Stimulated activated CD4-positive, alpha-beta T cell treated with anti-CD3 and anti-CD28 coated beads, Interleukin-12 subunit alpha, Interleukin-12 subunit beta, amount 100 ng/mL, for 24 hours (primary cell): ENCODE measurements at regions not wholly inside any gene's neighbourhood (a gene's known extent, or its start where the extent isn't known, plus 50 kb on each side); places are given as distances from the start of the nearest gene placed in this dataset.

ENCODE experiments used
- DNase-seq, 2 experiments: peaks; one replicate each; pipeline ENCODE4 v3.0.0-alpha.2; 2020; ENCODE audit warnings: low read depth in 2 of 2

DNA sequence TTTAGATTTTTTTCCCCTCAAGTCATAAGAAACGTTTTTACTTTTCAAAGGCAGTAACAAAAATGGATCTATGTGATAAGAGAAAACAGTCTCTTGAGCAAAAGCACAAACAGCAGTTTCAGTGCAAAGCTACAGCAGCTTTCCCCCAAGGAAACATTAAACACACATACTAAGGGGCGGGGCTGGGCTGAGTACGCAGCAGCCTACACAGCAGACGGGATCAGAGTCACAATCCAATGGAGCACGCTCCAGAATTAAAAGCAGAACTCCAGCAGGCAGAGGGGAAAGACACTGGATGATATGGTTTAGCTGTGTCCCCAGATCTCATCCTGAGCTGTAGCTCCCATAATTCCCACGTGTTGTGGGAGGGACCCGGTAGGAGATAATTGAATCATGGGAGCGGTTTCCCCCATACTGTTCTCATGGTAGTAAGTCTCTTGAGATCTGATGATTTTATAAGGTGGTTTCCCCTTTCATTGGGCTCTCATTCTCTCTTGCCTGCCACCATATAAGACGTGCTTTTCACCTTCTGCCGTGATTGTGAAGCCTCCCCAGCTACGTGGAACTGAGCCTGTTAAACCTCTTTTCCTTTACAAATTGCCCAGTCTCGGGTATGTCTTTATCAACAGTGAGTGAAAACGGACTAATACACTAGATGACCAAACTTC lies 116.2 kb upstream of the SLCO3A1 start:
- DNase-seq = no peak

DNA sequence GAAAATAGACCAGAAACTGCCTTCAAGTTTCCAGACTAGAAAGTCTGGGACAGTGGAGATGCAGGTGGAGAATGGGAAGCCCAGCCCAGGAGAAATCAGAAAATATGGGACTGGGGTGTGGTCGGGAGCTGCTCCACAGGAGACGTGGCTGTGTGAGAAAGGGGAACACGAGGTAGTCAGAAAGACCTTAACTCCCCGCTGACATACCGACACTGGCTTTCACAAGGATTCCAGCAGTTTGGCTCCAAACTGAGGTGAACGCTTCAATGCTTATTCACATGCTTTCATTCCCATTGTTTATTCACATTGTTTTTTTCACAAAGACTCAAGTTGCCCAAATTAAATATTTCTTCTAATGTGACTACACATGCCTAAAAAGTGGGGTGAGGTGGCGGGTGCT lies 111.5 kb upstream of the SLCO3A1 start:
- no peak for DNase-seq

DNA sequence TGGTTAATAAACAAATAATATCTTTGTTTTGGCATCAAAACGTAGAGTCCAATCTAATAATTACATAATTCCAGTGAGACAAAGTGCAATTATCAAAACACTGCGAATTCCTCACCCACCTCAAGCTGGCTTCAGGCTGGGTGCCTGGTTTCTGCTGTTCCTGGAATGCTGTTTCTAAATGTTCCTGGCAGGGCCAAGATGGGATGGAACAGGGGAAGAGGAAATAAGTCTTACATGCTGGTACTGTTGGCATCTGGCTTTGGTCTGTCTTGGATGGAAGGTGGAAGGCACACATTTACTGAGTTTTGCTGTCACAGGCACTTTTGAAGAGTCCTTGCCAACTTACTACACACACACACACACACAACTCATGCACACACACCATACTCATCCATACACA lies 101.9 kb upstream of the SLCO3A1 start:
- DNase-seq = no peak

DNA sequence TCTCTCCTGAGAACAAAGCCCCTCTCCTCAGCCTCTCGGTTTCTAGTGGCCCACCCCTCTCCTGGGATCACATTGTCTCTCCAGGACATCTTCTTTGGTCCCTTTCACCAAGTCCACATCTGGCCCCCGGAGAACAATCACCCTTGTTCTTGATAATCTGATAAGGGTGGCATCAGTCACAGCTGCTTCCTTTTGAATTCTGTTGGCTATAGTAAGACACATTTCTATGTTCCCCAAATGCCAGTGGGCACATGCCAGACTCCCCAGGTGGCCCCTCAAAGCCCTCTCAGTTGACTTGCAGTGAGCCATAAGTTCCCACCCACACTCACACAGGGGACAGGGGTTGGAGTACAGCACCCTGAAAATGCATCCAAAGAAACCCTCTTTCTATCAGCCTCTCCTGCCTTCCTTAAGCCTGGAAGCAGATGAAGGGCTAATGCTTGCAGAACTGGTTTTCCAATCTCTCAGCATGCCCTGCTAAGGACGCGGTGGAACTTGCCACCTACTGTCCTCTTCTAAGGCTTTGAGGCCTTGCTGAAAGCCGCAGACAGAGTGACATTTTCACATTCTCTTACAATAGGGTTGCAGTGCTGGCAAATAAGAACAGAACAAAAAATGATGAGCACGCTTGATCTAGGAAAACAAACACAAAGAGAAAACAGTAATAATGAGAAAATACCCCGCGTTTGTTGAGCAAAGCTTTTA lies 101.3 kb upstream of the SLCO3A1 start:
- DNase-seq = no peak

DNA sequence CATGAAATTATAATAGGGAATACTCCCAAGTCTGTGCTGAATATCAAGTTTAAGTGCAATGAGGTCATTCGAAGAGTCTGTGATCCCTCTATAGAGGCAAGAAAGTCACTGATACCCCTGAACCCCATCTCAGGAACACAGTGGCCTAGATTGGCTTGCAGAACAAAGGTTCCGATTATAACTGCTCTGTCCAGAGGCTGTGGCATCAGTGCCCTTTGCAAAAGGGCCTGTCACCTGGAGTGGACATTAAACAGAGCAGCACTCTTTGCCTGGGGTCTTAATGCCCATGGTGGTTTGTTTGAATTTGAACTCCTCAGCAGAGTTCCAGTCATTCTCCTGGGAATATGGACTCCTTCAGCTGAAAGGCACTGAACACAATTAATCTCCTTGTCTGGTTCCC lies 93.9 kb upstream of the SLCO3A1 start:
- no peak for DNase-seq

DNA sequence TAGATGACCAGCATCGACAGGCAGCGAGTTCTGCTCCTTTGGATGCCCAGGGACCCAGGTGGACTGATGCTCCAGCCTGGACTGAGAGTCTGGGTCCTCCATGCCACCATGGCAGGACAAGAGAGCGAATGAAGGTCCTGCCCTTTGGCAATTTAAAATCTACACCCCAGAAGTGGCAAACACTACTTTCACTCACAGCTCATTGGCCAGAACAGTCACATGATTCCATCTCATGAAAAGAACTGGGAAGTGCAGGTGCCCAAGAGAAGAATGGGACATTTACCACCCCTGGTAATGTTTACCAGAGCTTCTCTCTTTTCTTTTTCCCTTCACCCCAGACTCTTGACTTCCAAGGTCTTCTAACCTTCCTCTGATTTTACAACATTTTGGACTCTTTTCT lies 87.8 kb upstream of the SLCO3A1 start:
- DNase-seq = no peak

DNA sequence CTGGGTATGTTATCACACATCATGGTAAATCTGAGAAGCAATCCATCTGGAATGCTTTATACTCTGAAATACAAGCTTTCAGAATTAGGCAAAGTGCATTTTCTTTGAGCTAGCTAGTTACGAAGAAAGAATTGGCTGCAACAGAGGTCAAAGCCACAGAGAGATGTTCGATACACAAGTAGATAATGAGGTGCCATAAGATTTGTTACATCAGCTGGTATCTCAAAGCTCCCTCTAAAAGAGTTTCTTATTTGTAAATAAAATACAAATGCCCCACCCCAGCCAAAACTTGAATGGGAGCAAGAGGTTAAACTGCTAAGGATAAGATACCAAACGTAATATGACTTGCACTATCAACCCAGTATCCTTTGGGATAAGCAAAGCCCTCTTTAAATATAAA lies 84.0 kb upstream of the SLCO3A1 start:
- DNase-seq = no peak

DNA sequence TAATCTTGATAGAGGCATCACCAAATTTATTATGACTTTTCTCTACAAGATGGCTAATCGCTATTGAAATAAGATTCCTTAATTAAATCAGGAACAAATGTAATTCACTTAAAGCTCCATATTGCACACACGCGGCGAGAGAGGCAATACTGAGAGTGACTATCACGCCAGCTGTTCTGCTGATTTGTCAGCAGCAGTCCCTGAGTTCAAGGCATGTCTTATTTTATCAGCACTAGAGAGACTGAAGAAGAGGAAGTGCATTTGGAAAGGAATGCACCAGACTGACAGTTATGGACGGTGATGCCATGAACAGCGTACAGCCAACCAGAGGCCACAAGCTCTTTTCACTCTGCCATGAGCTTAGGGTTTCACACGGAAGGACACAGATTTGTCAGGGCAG lies 83.6 kb upstream of the SLCO3A1 start:
- DNase-seq = no peak

DNA sequence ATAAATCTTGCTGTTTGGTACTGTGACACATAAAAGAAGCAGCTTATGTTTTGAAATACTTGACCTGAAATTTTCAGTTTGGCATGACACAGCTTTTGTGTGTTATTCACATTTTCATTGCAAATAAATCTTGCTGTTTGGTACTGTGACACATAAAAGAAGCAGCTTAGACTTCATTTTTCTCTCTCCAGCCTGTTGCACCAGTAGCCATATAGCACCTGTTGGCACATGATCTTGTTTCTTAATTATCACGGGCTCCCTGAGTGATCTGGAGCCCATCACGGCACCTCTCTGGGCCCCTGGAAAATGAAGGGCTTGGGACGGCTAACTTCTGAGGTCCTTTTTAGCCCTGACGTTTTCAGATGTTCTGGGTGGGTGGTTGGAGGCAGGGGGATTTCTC lies 77.4 kb upstream of the SLCO3A1 start:
- no peak for DNase-seq

DNA sequence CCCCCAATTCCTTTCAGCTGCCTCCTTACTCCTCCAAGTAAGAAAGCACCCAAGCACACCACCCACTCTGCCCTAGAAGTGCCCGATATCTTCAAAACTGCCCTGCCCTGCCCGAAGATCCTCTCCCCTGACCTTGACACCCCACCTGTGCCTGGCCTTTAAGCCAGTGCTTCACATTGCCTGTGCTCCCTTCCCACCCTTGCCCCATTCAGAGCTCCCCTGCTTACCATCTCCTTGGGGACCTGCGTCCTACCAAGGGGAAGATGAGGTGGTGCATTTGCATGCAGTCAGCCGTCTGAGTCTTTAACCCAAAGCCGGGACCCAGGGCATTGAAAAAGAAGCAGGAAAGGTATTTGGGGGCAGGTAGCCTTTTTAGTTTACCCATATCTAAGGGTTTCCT lies 73.5 kb upstream of the SLCO3A1 start:
- no peak for DNase-seq

DNA sequence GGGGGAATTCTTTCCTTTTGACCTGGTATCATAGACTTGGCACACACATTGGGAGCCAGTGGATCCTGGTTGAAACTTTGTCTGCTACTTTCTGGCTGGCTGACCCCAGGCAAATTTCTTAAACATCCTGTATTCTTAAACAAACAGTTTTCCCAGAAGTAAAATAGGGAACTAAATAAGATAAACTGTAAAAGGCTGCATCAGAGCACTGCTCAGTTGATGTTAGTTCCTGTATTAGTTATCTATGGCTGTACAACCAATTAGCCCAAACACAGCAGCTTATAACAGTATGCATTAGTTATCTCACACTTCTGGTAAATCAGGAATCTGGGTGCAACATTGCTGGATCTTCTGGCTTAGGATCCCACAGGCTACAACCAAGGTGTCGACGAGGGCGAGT lies 73.1 kb upstream of the SLCO3A1 start:
- DNase-seq = no peak

DNA sequence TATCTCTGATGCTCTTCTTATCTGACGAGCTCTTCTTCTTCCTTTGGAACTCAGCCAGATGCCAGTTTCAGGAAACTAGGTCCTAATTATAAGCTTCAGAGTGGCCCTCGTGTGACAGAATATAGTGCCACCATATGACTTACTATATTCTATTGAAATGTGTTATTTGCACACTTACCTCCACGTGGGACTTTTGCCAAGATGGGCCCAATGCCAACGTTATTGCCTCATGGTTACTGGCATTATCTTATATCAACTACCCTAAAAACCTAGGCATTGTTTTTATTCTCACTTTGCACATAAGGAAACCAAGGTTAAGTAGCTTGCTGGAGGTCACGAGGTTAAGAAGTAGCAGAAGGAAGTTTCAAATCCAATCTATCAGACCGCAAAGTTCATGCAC lies 71.3 kb upstream of the SLCO3A1 start:
- no peak for DNase-seq

DNA sequence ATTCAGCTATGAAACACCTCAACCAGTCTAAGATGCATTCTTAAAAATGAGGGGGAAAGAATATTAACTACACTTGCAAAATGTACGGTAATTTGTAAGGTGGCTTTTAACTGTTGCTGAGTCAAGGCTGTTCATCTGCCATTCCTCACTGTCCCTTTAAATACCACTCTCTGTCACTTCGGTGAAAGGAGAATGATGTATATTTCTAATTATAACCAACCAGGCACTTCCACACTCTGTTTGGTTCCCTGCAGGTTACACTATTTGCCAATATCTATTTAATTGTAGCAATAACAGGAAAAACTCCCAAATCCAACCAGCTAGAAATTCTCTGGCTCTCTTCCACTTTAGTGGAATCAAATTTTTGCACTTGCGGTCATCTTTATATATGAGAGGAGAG lies 70.5 kb upstream of the SLCO3A1 start:
- DNase-seq = no peak

DNA sequence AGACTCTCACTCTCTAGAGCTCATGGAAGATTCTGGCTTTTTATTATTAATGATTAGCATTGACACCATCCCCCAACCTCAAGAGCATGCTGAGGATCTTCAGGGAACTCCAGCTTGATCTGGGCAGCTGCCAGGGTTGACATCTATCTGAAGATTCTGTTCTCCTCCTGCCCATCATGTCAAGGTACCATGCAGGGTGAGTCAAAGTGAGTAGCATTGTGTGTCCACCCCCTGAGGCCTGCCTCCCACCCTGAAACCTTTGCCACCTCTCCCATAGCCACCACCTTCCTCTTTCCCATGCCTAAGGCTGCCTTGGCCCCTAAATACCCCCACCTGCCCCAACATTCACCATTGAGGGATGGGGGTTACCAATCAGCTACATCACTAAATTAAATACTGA lies 70.1 kb upstream of the SLCO3A1 start:
- no peak for DNase-seq

DNA sequence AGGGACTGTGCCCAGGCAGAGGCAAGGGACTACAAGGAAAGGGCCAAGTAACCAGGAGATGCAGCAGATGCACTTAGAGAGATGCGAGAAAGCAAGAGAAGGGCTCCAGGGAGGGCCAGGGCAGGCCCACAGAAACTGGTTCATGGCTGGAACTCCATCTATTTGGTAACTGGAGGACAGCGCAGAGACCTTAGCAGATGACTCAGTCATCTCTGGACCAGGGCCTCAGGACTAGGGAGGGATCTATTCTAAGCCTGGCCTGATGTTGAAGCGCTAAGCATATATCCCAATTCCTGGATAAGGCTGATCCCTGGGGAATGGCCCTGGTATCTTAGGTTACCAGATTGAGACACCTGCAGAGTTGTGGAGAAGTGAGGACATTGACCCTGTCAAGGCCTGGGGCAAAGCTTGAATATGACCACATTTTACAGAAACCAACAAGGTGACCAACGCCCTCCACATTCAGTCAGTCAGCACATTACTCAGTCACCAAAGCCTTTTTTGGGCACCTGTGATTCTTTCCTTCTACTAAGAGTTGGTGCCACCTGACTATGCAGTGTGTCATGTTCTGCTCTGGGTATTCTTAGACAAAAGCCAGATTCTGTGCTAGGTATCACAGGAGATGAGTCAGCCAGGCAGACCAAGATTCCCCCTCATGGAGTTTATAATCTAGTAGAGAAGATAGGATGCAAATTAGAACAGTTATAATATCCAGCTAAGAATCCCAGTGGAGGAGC lies 68.4 kb upstream of the SLCO3A1 start:
- DNase-seq = no peak

DNA sequence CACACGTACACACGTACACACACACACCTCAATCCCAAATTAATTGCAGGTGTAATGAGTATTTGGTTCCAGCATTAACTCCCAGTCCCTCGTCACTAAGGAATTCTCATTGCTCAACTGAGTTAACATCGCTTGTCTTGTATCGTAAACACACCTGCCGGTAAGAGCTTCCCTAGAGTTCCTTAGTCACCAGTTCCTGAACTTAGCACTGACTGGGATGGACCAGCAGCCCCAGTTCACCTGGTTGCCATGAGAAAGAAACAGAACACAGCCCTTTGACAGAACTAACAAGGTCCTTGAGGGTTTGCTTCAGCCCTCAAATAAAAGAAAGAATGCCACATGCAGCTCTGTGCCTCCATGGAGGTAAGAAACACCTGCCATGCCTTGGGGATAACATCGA lies 66.3 kb upstream of the SLCO3A1 start:
- no peak for DNase-seq

DNA sequence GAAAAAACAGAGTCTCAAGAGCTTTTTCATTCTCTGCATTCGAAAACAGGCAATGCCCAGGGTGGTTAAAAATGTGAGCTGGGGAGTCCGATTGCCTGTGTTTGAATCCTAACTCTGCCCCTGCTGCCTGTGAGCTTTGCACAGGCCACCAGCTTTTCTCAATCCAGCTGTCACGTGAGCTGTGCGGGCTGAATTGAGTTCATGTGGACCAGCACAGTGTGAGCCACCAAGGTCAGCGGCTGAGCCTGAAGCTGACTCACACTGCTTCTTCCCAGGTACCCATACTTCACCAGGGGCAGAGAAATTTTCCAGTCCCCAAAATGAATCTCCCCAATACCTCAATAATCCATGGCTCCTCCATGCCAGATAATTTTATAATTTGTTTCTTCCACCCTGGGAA lies 64.4 kb upstream of the SLCO3A1 start:
- DNase-seq = no peak

DNA sequence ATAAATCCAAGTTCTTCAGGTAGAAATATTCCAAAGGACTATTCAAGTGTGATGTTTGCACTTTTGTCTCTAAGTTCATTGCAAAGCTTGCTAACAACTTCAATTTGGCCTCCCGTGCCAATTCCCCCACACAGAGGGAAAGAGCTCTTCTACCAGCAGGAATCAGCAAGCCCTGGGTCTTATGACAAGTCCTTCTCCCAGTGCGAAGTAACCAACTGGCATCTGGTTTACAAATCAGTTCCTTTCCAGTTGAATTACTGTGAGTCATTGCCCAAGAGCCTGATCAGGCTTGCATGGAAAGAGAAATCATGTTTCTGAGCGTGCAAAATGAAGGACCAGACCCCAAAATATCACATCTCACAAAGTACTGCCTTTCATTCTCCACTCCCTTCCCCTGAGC lies 62.7 kb upstream of the SLCO3A1 start:
- DNase-seq = no peak

DNA sequence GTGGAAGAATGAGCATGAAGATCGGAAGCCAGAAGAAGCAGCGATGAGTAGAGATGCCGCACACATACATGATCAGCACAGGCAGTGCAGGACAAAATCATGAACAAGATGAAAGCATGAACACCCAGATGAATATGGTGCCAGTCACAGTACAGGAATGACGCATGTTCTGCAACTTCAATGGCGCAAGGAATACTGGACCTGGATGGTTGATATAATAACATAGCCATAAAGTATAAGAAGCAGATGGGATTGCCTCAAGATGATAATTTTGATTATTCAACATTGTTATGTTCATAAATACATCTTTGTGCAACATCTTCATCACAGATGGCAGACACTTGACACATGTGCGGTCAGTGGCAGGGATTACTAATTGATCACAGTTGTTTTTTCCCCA lies 59.7 kb upstream of the SLCO3A1 start:
- no peak for DNase-seq

DNA sequence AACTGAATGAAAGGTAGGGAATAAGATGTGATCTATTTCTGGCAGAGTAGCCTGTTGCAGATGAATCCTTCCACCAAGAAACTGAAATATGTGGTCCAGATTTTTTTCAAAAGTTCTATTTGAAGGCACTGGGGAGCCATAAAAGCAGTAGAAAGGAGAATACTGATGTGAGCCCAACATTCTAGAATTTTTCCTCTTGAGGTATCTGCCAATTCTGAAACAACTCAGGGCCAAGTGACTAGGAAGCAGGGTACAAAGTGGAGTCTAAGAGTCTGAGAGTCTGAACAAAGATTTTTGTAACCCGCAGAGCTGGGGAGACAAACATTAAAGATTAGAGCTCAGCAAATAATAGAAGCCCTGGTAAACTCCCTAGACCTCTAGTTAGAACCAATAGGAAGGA lies 58.3 kb upstream of the SLCO3A1 start:
- no peak for DNase-seq

DNA sequence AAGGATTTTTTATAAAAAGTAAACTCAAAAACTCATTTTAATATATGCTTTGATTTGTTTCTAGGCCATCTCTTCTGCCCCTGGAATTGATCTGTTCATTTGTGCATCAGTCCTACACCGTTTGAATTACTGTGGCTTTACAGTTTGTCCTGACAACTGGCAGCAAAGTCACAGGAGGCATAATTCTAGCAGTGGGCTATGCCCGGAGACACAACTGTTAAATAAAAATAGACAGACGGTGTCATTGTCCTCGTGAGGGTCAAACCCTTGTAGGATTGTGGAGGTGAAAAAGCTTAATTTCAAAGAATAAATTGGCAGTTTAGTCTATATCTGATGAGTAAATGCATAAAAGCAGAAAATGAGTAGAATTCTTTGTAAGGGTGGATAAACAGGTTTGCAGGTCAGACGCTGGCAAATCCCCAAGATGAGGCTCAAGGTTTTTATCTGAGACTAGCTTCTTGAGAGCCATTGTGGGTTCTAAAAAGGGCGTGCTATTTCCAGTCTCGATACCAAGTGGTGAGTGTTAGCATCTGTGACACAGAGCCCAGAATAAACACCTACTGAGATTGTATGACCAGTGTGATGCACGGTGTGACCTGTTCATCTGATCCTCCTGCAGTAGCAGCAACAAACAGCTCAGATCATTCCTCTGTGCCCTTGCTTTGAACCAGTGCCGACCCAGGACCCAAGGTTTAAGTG lies 51.5 kb upstream of the SLCO3A1 start:
- DNase-seq = no peak

DNA sequence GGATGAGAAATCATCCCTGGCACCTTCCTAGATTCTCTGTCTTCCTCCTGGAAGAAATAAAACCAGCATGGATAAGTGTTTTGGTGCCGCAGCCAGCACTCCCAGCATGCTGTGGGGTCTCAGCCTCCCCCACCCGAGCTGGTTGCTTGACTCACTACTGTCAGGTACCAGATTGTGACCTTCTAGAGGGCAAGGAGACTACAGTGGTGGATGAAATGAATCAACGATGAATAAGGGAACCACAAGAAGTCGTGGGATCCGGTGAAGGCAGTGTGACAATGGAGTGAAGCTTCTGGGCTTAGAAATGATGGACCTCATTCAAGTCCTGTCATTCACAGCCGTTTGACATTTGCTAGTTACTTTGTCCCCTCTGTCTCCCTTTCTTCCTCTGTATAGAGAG lies 50.2 kb upstream of the SLCO3A1 start:
- no peak for DNase-seq
